ENCODE measurements at regions not wholly inside any gene's neighbourhood (a gene's known extent, or its start where the extent isn't known, plus 50 kb on each side); places are given as distances from the start of the nearest gene placed in this dataset.

DNA sequence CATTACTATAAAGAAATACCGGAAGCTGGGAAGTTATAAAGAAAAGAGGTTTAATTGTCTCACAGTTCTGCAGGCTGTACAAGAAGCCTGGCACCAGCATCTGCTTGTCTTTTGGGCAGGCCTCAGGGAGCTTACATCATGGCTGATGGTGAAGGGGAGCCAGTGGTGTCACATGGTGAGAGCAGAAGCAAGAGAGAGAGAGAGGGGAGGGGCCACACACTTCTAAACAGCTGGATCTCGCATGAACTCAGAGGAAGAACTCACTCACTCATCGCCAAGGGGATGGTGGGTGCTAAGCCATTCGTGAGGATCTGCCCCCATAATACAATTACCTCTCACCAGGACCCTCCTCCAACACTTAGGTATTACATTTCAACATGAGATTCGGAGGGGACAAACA, 51.8 kb upstream of the ANKRD34C start:
- no peak for DNase-seq (ENCODE audit: low read depth)
- in situ Hi-C loops (cut with HindIII; ENCODE audit: low pct_unique_long_range_greater_than_20kb, low sequenced_read_pairs), result no loop called here

- DNase-seq (ENCODE audit: low read depth), result no peak
- in situ Hi-C loops (cut with HindIII; ENCODE audit: low pct_unique_long_range_greater_than_20kb, low sequenced_read_pairs), result no loop called here
These were observed 59.7 kb upstream of the ANKRD34C start for GRCh38 chr15:79222808-79223207.

- in situ Hi-C loops (cut with HindIII; ENCODE audit: low pct_unique_long_range_greater_than_20kb, low sequenced_read_pairs), result no loop called here
- no peak for DNase-seq (ENCODE audit: low read depth)
These were observed 60.8 kb upstream of the ANKRD34C start for GRCh38 chr15:79221696-79222095.

GRCh38 chr15:79219393-79220056, 63.0 kb upstream of the ANKRD34C start:
- in situ Hi-C loops (cut with HindIII; ENCODE audit: low pct_unique_long_range_greater_than_20kb, low sequenced_read_pairs), result no loop called here
- no peak for DNase-seq (ENCODE audit: low read depth)

DNA sequence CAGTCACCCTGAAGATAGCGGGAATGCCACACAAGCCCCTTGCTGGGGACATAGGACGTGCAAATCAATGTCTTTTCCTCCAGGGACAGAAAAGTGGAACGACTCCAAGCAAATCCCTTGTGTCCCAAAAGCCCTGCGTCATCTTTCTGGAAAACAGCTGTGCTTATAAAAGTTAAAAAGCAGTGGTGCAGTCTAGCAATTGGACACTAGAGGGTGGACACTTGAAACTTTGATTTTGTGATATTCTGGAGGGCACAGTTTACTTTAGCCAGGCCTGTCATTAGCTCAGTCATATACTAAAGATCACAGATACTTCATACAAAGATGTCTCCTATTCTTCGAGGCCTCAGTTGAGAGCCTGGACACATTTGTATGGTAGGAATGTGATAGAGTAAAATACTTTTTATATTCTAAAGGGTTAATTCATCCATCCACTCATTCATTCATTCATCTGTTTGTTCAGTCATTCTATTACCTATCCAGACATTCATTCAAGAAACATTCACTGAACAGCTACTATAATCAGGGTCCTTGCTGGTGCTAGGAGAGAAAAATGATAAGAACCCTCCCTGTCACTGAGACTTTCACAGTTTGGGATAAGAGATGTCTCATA, 63.8 kb upstream of the ANKRD34C start:
- in situ Hi-C loops (cut with HindIII; ENCODE audit: low pct_unique_long_range_greater_than_20kb, low sequenced_read_pairs), result no loop called here
- DNase-seq (ENCODE audit: low read depth), result no peak

DNA sequence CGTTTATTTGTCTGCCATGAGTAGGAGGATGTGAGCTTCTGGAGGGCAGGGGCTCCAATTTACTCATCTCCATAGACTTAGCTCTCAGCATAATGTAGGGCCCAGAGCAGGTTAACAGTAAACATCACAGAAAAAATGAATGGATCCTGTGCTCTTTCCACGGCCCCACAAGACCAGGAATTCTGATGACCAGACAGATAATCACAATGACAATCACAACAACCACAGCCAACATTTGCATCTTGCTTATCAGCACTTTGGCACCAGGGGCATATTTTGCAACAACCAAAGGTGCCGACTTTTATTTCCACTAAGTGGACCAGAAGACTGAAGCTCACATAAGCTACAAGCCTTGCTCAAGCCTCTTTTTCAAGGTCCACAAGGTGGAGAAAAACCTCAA, 68.9 kb upstream of the ANKRD34C start:
- DNase-seq (ENCODE audit: low read depth), result no peak
- in situ Hi-C loops (cut with HindIII; ENCODE audit: low pct_unique_long_range_greater_than_20kb, low sequenced_read_pairs), result no loop called here

- in situ Hi-C loops (cut with HindIII; ENCODE audit: low pct_unique_long_range_greater_than_20kb, low sequenced_read_pairs), result no loop called here
- DNase-seq (ENCODE audit: low read depth), result no peak
These were observed 69.8 kb upstream of the ANKRD34C start for GRCh38 chr15:79212589-79213157.

DNA sequence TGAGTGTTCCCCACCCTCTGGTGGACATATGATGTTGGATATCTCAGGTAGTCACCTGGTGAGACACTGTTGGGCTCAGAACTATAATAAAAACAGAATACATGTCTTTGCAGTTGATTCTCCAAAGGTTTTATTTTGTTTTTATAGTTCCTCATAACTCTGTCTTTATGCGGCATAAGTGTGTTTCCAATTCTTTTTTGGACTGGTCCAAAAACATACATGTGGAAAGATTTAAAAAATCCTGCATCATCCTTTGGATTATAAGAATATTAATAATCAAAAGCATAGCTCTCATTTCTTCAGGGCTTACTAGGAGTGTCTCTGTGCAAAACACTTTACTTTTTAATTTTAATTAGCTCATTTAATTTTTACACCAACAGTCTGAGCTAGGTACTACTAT, 71.0 kb upstream of the ANKRD34C start:
- in situ Hi-C loops (cut with HindIII; ENCODE audit: low pct_unique_long_range_greater_than_20kb, low sequenced_read_pairs), result no loop called here
- DNase-seq (ENCODE audit: low read depth), result no peak

GRCh38 chr15:79209690-79210089, 72.8 kb upstream of the ANKRD34C start:
- in situ Hi-C loops (cut with HindIII; ENCODE audit: low pct_unique_long_range_greater_than_20kb, low sequenced_read_pairs), result no loop called here
- DNase-seq (ENCODE audit: low read depth), result no peak

DNA sequence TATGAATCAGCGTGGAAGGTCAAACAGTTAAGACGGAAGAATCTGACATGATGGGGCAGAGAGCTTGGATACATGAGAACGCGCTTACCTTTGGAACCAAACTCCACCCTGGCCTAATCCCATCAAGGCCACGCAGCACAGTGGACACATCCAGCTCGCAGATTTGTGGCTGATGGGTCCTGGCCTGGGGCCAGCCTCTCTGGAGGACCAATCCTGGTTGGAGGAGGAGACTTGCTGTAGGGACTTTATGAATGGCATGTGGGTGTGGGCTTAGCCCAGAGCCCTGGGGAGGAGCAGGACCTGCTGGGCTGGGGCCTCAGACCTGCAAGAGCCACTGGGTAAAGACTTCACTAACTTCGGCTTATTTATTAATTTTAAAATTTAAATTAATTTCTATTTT, 73.4 kb upstream of the ANKRD34C start:
- no peak for DNase-seq (ENCODE audit: low read depth)
- in situ Hi-C loops (cut with HindIII; ENCODE audit: low pct_unique_long_range_greater_than_20kb, low sequenced_read_pairs), result no loop called here

- in situ Hi-C loops (cut with HindIII; ENCODE audit: low pct_unique_long_range_greater_than_20kb, low sequenced_read_pairs), result no loop called here
- DNase-seq (ENCODE audit: low read depth), result no peak
These were observed 74.3 kb upstream of the ANKRD34C start for GRCh38 chr15:79208179-79208578.

DNA sequence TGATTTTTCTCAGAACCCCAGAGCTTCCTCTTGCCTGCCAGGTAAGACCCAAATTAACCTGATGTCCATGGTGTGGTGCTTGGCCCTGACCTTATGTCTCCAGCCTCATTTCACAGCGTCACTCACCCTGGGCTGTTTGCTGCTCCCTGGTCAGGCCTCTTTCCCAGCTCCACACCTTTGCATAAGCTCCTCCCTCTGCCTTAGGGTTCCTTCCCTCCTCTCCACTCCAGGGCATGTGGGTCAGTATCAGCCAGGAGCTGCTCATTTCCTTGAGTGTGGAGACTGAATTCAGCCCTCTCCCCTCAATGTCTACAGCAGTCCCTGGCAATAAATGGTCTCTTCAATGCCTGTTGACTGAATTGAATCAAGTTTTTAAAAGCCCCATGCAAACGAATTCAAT, 75.6 kb upstream of the ANKRD34C start:
- no peak for DNase-seq (ENCODE audit: low read depth)
- in situ Hi-C loops (cut with HindIII; ENCODE audit: low pct_unique_long_range_greater_than_20kb, low sequenced_read_pairs), result no loop called here

- DNase-seq (ENCODE audit: low read depth), result no peak
- in situ Hi-C loops (cut with HindIII; ENCODE audit: low pct_unique_long_range_greater_than_20kb, low sequenced_read_pairs), result no loop called here
These were observed 77.4 kb upstream of the ANKRD34C start for GRCh38 chr15:79204886-79205675.

DNA sequence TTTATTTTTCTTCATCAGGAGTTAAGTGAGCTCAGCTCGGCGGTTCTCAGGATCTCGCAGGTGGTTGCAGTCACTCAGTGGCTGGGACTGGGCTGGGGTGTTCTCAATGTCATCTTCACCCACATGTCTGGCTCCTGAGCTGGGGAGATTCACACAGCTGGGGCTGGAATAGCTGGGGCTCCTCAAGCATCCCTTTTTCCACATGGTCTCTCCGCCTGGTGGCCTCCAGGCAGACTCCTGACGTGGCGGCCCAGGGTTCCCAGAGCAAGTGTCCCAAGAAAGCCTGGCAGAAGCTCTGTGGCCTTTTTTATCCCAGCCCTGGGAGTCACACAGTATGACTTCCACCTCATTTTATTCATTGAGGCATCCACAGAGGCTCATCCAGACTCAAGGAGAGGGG, 84.1 kb upstream of the ANKRD34C start:
- no peak for DNase-seq (ENCODE audit: low read depth)
- in situ Hi-C loops (cut with HindIII; ENCODE audit: low pct_unique_long_range_greater_than_20kb, low sequenced_read_pairs), result loop anchor here (25.0 kb wide), 1 partner anchor 161 kb away; no protein-coding TSS in a partner anchor

DNA sequence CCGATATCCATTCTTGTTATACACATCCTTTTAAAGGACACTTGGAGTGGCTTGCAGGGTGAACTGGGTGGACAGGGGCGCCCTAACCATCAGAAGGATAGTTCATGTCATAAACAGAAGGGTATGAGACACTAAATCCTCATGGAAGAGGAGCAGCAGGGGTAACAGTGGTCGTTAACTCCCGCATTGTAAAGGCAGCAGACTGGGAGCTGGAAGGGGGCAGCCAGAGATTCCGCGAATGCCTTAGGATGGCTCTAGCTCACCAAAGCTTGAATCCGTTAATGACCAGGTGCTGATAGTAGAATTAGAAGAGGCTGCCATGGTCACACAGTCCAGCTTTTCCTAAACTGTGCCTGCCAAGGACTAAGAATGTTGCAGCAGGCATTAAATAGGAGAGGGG, 85.2 kb upstream of the ANKRD34C start:
- in situ Hi-C loops (cut with HindIII; ENCODE audit: low pct_unique_long_range_greater_than_20kb, low sequenced_read_pairs), result loop anchor here (25.0 kb wide), 1 partner anchor 160 kb away; no protein-coding TSS in a partner anchor
- no peak for DNase-seq (ENCODE audit: low read depth)

DNA sequence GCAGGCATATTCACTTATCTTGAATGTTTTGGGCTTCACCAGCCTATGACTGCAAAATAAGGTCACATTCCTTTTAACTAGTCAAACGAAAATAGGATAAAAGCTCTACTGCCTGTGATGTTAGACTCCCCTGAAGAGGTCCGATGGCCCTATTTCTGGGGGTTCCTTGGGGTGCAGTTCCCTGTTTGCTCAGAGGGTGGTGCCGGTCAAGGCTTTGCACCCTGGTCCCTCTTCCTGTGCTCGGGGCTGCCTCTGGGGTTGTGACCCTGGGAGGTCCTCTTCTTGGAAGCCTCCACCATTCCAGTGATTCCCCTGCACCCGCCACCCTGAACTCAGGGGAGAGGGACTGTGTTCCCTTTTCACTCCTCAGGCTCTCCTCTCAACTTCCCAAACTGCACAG, 86.7 kb upstream of the ANKRD34C start:
- DNase-seq (ENCODE audit: low read depth), result no peak
- in situ Hi-C loops (cut with HindIII; ENCODE audit: low pct_unique_long_range_greater_than_20kb, low sequenced_read_pairs), result loop anchor here (25.0 kb wide), 1 partner anchor 159 kb away; no protein-coding TSS in a partner anchor

DNA sequence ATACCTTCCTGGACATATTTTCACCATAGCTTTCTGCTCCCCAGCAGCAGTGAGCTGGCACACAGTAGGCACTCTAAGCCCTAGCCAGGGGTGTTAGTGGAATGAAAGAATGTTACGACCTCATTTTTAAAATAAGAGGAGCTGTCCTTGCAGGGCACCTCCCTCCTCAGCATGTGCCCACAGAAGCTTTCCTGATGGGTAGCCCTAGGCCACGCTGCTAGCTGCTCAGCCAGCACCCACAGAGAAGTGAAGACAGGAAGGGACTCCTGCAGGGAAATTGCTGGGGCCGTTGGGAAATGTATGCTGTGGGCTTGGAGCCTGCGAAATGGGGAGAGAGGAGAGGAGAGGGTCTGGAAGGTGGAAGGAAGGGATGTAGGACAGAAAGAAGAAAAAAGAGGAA, 87.3 kb upstream of the ANKRD34C start:
- no peak for DNase-seq (ENCODE audit: low read depth)
- in situ Hi-C loops (cut with HindIII; ENCODE audit: low pct_unique_long_range_greater_than_20kb, low sequenced_read_pairs), result loop anchor here (25.0 kb wide), 1 partner anchor 158 kb away; no protein-coding TSS in a partner anchor

GRCh38 chr15:79194386-79194785, 88.1 kb upstream of the ANKRD34C start:
- DNase-seq (ENCODE audit: low read depth), result no peak
- in situ Hi-C loops (cut with HindIII; ENCODE audit: low pct_unique_long_range_greater_than_20kb, low sequenced_read_pairs), result loop anchor here (25.0 kb wide), 1 partner anchor 157 kb away; no protein-coding TSS in a partner anchor

DNA sequence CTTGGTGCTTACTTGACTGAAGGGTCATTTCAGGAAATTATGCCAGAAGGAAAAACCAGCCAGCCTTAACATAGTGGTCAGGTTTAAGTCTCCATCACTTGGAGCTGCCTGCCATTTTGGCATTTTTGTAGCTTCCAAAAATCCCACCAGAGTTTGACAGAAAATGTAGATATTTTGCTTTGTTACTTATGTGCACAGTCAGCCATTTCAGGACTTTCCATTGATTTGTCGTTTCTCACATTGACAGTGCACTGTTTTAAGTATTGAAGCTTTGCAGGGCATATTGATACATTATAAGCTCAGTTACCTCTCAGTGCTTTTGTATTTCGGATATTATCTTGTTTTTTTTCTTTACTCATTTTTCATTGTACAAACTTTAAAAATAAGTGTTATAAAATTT, 89.0 kb upstream of the ANKRD34C start:
- in situ Hi-C loops (cut with HindIII; ENCODE audit: low pct_unique_long_range_greater_than_20kb, low sequenced_read_pairs), result loop anchor here (25.0 kb wide), 1 partner anchor 156 kb away; no protein-coding TSS in a partner anchor
- DNase-seq (ENCODE audit: low read depth), result no peak

All from Caki2 (cell line).